IMR-90 (cell line): ENCODE measurements at regions not wholly inside any gene's neighbourhood (a gene's known extent, or its start where the extent isn't known, plus 50 kb on each side); places are given as distances from the start of the nearest gene placed in this dataset.

Source experiments
- ATAC-seq: fragments of 200-7000 bp; cut with Tn5 transposase; 2 replicates; pipeline ENCODE4 v1.9.1; 2020; ENCODE audit warnings: low read depth, mild to moderate bottlenecking, moderate library complexity
- BruUV-seq: library from RNA; stranded (reverse); fragments of 400-500 nt; replicated peaks from 2 replicates; lab custom pipeline; 2021; lab: Mats Ljungman, UMichigan
- CTCF ChIA-PET: fragments of 300-600 bp; formaldehyde crosslinking; extraction: SDS; loops from one replicate; lab custom pipeline; 2021; ENCODE audit warnings: antibody characterized with exemption; lab: Yijun Ruan, JAX
- POLR2A ChIA-PET: fragments of 300-600 bp; sonication (Branson Sonifier 250); formaldehyde crosslinking; loops from one replicate; lab custom pipeline; 2022; ENCODE audit warnings: antibody characterized with exemption; ENCODE audit not compliant: unreplicated experiment; lab: Charles Lee
- DNase-seq: peaks from one replicate; pipeline ENCODE4 v3.0.0; 2013
- H2AFZ ChIP-seq: replicated peaks from 2 replicates; pipeline ENCODE3; 2013; ENCODE audit warnings: low read length, mild to moderate bottlenecking; ENCODE audit not compliant: poor library complexity
- H2AK5ac ChIP-seq: 2 replicates; pipeline ENCODE4 v1.6.1; 2013; ENCODE audit warnings: low read depth, low read length, inconsistent platforms
- H2AK9ac ChIP-seq: replicated peaks from 2 replicates; pipeline ENCODE3; 2013; ENCODE audit warnings: mild to moderate bottlenecking, low read depth, low read length, moderate library complexity; ENCODE audit not compliant: poor library complexity
- H2BK120ac ChIP-seq: 2 replicates; pipeline ENCODE4 v1.6.1; 2013; ENCODE audit warnings: low read depth, low read length, inconsistent platforms
- H2BK15ac ChIP-seq: 3 replicates; pipeline ENCODE4 v1.6.1; 2013; ENCODE audit warnings: low read depth, low read length, inconsistent platforms
- H2BK20ac ChIP-seq: 2 replicates; pipeline ENCODE4 v1.6.1; 2013; ENCODE audit warnings: low read depth, mild to moderate bottlenecking, inconsistent platforms, low read length, moderate library complexity
- H2BK5ac ChIP-seq: 2 replicates; pipeline ENCODE4 v1.6.1; 2013; ENCODE audit warnings: mild to moderate bottlenecking, low read depth, low read length, inconsistent platforms; ENCODE audit not compliant: poor library complexity, severe bottlenecking
- H3K14ac ChIP-seq: replicated peaks from 2 replicates; pipeline ENCODE4 v1.6.1; 2013; ENCODE audit warnings: low read depth, low read length, inconsistent platforms
- H3K18ac ChIP-seq: 2 replicates; pipeline ENCODE4 v1.6.1; 2013; ENCODE audit warnings: low read depth, low read length, control low read depth
- H3K23ac ChIP-seq: 2 replicates; pipeline ENCODE4 v1.6.1; 2013; ENCODE audit warnings: low read depth, low read length, inconsistent platforms
- H3K27ac ChIP-seq: 2 replicates; pipeline ENCODE4 v1.5.1; 2013; ENCODE audit warnings: mild to moderate bottlenecking, control low read depth, low read length; ENCODE audit not compliant: insufficient read depth
- H3K27me3 ChIP-seq: 2 replicates; pipeline ENCODE4 v1.6.1; 2013; ENCODE audit warnings: low read length; ENCODE audit not compliant: control insufficient read depth, insufficient read depth
- H3K36me3 ChIP-seq: 2 replicates; pipeline ENCODE4 v1.6.1; 2013; ENCODE audit warnings: low read length, mixed read lengths; ENCODE audit not compliant: control insufficient read depth, insufficient read depth
- H3K4ac ChIP-seq: 2 replicates; pipeline ENCODE4 v1.6.1; 2013; ENCODE audit warnings: low read depth, low read length, inconsistent platforms
- H3K4me1 ChIP-seq: 2 replicates; pipeline ENCODE4 v1.6.1; 2013; ENCODE audit warnings: low read length, mixed read lengths; ENCODE audit not compliant: control insufficient read depth, insufficient read depth
- H3K4me2 ChIP-seq: 2 replicates; pipeline ENCODE4 v1.6.1; 2013; ENCODE audit warnings: low read depth, mild to moderate bottlenecking, control low read depth, low read length, moderate library complexity
- H3K4me3 ChIP-seq: 2 replicates; pipeline ENCODE4 v1.5.1; 2013; ENCODE audit warnings: low read depth, mild to moderate bottlenecking, control low read depth, low read length, moderate library complexity; ENCODE audit not compliant: insufficient read depth
- H3K56ac ChIP-seq: 2 replicates; pipeline ENCODE4 v1.6.1; 2013; ENCODE audit warnings: low read length, inconsistent platforms; ENCODE audit not compliant: insufficient read depth; ENCODE audit errors: extremely low read depth
- H3K79me1 ChIP-seq, 2 experiments: 2 replicates each; pipeline ENCODE4 v1.6.1; 2013; ENCODE audit warnings: low read length in 2 of 2, inconsistent platforms in 1 of 2, low read depth in 1 of 2
- H3K9ac ChIP-seq: 2 replicates; pipeline ENCODE4 v1.6.1; 2013; ENCODE audit warnings: low read depth, low read length, control low read depth
- H3K9me1 ChIP-seq: 2 replicates; pipeline ENCODE4 v1.6.1; 2013; ENCODE audit warnings: low read length, inconsistent platforms; ENCODE audit not compliant: insufficient read depth
- H3K9me3 ChIP-seq: 2 replicates; pipeline ENCODE4 v1.6.1; 2013; ENCODE audit warnings: low read length; ENCODE audit not compliant: control insufficient read depth, insufficient read depth
- H4K20me1 ChIP-seq: 2 replicates; pipeline ENCODE4 v1.6.1; 2013; ENCODE audit warnings: low read length, inconsistent platforms; ENCODE audit not compliant: insufficient read depth
- H4K5ac ChIP-seq: 2 replicates; pipeline ENCODE4 v1.6.1; 2013; ENCODE audit warnings: mild to moderate bottlenecking, low read depth, low read length, control low read depth
- H4K8ac ChIP-seq, 2 experiments: 2 replicates each; pipeline ENCODE4 v1.6.1; 2013; ENCODE audit warnings: low read depth in 2 of 2, low read length in 2 of 2, control low read depth in 1 of 2, inconsistent platforms in 1 of 2
- H4K91ac ChIP-seq: 2 replicates; pipeline ENCODE4 v1.6.1; 2013; ENCODE audit warnings: low read depth, low read length, inconsistent platforms; ENCODE audit not compliant: insufficient read depth
- BHLHE40 ChIP-seq: fragments of 150-350 bp; IDR thresholded peaks from 2 replicates; pipeline ENCODE4 v1.6.1; 2016; ENCODE audit warnings: mild to moderate bottlenecking, low read depth, low read length
- CEBPB ChIP-seq: IDR thresholded peaks from 2 replicates; pipeline ENCODE4 v1.6.1; 2012; ENCODE audit warnings: low read depth, low read length, improper control_type of control experiment
- CHD1 ChIP-seq: IDR thresholded peaks from 2 replicates; pipeline ENCODE4 v1.6.1; 2012; ENCODE audit warnings: low read depth, low read length, improper control_type of control experiment
- ELK1 ChIP-seq: fragments of 150-350 bp; IDR thresholded peaks from 2 replicates; pipeline ENCODE4 v1.6.1; 2016; ENCODE audit warnings: low read depth, mild to moderate bottlenecking, low read length, moderate library complexity, borderline replicate concordance
- MAFK ChIP-seq: IDR thresholded peaks from 2 replicates; pipeline ENCODE4 v1.6.1; 2012; ENCODE audit warnings: low read depth, low read length, improper control_type of control experiment
- MAZ ChIP-seq: IDR thresholded peaks from 2 replicates; pipeline ENCODE4 v1.6.1; 2012; ENCODE audit warnings: low read depth, mild to moderate bottlenecking, low read length, improper control_type of control experiment, moderate library complexity, borderline replicate concordance
- MXI1 ChIP-seq: IDR thresholded peaks from 2 replicates; pipeline ENCODE4 v1.6.1; 2012; ENCODE audit warnings: low read depth, mild to moderate bottlenecking, low read length, moderate library complexity, borderline replicate concordance
- NFE2L2 ChIP-seq: fragments of 150-350 bp; IDR thresholded peaks from 2 replicates; pipeline ENCODE4 v1.6.1; 2016; ENCODE audit warnings: low read depth, mild to moderate bottlenecking, low read length
- POLR2A ChIP-seq: IDR thresholded peaks from 2 replicates; pipeline ENCODE4 v1.6.1; 2012; ENCODE audit warnings: mild to moderate bottlenecking, low read depth, low read length
- RAD21 ChIP-seq: IDR thresholded peaks from 2 replicates; pipeline ENCODE4 v1.6.1; 2012; ENCODE audit warnings: low read length, improper control_type of control experiment
- RCOR1 ChIP-seq: IDR thresholded peaks from 2 replicates; pipeline ENCODE4 v1.6.1; 2012; ENCODE audit warnings: mild to moderate bottlenecking, low read length, improper control_type of control experiment; ENCODE audit not compliant: insufficient replicate concordance
- RFX5 ChIP-seq: IDR thresholded peaks from 2 replicates; pipeline ENCODE4 v1.8.0; 2012; ENCODE audit warnings: low read depth, mild to moderate bottlenecking, low read length, moderate library complexity
- SMC3 ChIP-seq: fragments of 150-350 bp; IDR thresholded peaks from 2 replicates; pipeline ENCODE4 v1.6.1; 2016; ENCODE audit warnings: low read depth, mild to moderate bottlenecking, antibody characterized with exemption, low read length, moderate library complexity
- WGBS, 2 experiments: methylation state at CpG; one replicate each; pipeline versions ENCODE4 v1.1.5 to v1.1.7; 2013; ENCODE audit warnings: missing lambda C conversion rate in 2 of 2; ENCODE audit not compliant: insufficient read length in 1 of 2; ENCODE audit errors: extremely low coverage in 2 of 2; 5-methylcytosine and 5-hydroxymethylcytosine counted together
- dilution Hi-C: fragments of 300-500 bp; cut with HindIII; formaldehyde crosslinking; loops from one replicate; pipeline ENCODE4 v1.14.3; 2018; ENCODE audit warnings: low sequenced_read_pairs; ENCODE audit not compliant: unreplicated experiment
- in situ Hi-C: fragments of 300-500 bp; cut with MboI; formaldehyde crosslinking; loops from 3 replicates; pipeline ENCODE4 v1.14.3; 2019; ENCODE audit warnings: low sequenced_read_pairs, inconsistent platforms, mixed read lengths
- intact Hi-C: fragments of 100-400 bp; cut with micrococcal nuclease; formaldehyde crosslinking; loops from 2 replicates; pipeline ENCODE4 v1.10.0; 2022
- TF ChIP-seq, protein P1 (sequence below): fragments of 150-350 bp; IDR thresholded peaks from 2 replicates; pipeline ENCODE4 v1.6.1; 2017; ENCODE audit warnings: mild to moderate bottlenecking, antibody characterized with exemption, low read length, low read depth

DNA sequence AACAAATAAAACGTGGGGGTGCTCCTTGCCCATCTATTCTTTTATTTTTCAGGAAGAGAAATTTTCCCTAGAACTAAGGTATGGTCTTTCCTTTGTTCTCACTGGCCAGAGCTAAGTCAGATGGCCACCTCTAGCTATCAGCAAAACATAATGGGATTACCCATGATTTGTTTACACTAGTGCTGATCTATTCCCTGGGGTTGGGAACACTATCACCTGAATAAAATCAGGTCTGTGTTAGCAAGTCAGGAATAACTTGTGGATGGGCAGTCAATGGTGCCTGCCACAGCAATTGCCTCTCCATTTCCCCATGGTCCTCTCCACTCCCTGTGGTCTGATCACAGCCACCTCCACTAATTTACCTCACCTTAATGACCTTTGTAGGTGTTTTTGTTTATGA, 181.7 kb upstream of the CADPS start:
- Histone ChIP-seq H2AK5ac (no peak overlapping the region), H3K4ac (no peak overlapping the region), H3K9me3 (peaks cover 9% of the 10 kb centered on the region; the same call in 1 of the 2 replicates), H4K91ac (no peak overlapping the region), H4K20me1 (no peaks in the 10 kb centered on the region), H2BK5ac (no peak overlapping the region), H3K56ac (no peak overlapping the region), H2AK9ac (no peak overlapping the region), H3K23ac (no peak overlapping the region), H2BK20ac (no peak overlapping the region), H3K4me3 (no peak overlapping the region), H3K27ac (no peak overlapping the region), H3K36me3 (no peaks in the 10 kb centered on the region), H3K9ac (no peak overlapping the region), H3K4me2 (no peak overlapping the region), H4K8ac (no peak overlapping the region), H2BK15ac (no peak overlapping the region), H2BK120ac (no peak overlapping the region), H3K9me1 (no peaks in the 10 kb centered on the region), H2AFZ (no peak overlapping the region), H3K14ac (no peak overlapping the region), H3K79me1 (no peaks in the 10 kb centered on the region), H4K5ac (no peak overlapping the region), H3K18ac (no peak overlapping the region), H3K27me3 (no peaks in the 10 kb centered on the region), H3K4me1 (no peaks in the 10 kb centered on the region)
- no peak for ATAC-seq
- CTCF ChIA-PET, result no interaction called here
- no CpG with 5 or more reads among the region's 1 CpG for WGBS, 2 experiments
- TF ChIP-seq CHD1, result no peak
- no peak for TF ChIP-seq ELK1
- TF ChIP-seq MAZ, result no peak
- no peak for TF ChIP-seq CEBPB
- TF ChIP-seq, protein P1, sequence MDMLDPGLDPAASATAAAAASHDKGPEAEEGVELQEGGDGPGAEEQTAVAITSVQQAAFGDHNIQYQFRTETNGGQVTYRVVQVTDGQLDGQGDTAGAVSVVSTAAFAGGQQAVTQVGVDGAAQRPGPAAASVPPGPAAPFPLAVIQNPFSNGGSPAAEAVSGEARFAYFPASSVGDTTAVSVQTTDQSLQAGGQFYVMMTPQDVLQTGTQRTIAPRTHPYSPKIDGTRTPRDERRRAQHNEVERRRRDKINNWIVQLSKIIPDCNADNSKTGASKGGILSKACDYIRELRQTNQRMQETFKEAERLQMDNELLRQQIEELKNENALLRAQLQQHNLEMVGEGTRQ, result no peak
- TF ChIP-seq BHLHE40, result no peak
- no peak for TF ChIP-seq RCOR1
- TF ChIP-seq RFX5, result no peak
- no peak for TF ChIP-seq MAFK
- no peak for TF ChIP-seq MXI1
- no peak for TF ChIP-seq POLR2A
- no peak for TF ChIP-seq SMC3
- no peak for TF ChIP-seq NFE2L2
- no peak for TF ChIP-seq RAD21
- POLR2A ChIA-PET, result no interaction called here
- dilution Hi-C loops (no loop called here), intact Hi-C loops (no loop called here), in situ Hi-C loops (no loop called here)
- DNase-seq, result no peak
- BruUV-seq, result no TSS peak
